Activated T-cell treated with anti-CD3 and anti-CD28 coated beads for 4 hours (primary cell): ENCODE measurements at regions not wholly inside any gene's neighbourhood (a gene's known extent, or its start where the extent isn't known, plus 50 kb on each side); places are given as distances from the start of the nearest gene placed in this dataset.
"Not testable (repeated sequence)": the region's sequence is repeated elsewhere in the genome, so short reads cannot be mapped to it uniquely, and the experiment has no call there.

Experiments used
- DNase-seq: peaks from one replicate; pipeline ENCODE4 v3.0.0-alpha.2; 2020

DNA sequence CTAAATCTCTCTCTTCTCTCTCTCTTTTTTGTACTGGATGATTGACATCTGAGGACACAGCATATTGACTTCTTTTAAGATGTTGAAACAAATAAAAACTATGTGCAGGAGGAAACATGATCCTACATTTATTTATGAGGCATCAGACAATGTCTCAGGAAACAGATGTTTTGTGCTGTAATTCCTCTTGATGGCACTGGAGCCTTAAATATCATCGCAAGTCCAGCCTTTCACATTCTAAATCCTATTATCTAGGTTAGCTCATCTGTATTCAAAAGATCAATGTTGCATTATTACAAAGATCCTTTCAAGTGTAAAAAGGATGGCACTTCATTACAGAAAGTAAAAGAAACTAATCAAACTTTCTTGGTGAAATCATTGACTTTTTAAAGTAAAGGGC, 63.9 kb downstream of the MAT2B start:
- no peak for DNase-seq

DNA sequence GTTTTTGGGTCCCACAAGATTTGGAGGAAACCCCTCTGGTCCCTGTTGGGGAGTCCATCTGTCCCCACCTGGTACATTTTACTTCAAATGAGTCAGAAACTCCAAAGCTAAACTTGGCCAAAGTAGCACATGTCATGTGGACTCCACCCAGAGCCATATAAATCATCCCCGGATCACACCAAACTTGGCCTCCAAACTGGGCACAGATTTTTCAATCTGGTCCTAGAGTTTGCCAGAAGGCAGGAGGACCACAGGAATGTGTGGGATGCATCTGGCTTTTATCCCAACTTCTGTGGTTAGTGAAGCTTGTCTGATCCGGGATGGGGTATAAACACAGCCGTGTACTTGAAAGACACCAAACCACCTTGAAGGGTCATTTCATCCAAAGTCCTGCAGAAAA, 66.3 kb downstream of the MAT2B start:
- DNase-seq: no peak

DNA sequence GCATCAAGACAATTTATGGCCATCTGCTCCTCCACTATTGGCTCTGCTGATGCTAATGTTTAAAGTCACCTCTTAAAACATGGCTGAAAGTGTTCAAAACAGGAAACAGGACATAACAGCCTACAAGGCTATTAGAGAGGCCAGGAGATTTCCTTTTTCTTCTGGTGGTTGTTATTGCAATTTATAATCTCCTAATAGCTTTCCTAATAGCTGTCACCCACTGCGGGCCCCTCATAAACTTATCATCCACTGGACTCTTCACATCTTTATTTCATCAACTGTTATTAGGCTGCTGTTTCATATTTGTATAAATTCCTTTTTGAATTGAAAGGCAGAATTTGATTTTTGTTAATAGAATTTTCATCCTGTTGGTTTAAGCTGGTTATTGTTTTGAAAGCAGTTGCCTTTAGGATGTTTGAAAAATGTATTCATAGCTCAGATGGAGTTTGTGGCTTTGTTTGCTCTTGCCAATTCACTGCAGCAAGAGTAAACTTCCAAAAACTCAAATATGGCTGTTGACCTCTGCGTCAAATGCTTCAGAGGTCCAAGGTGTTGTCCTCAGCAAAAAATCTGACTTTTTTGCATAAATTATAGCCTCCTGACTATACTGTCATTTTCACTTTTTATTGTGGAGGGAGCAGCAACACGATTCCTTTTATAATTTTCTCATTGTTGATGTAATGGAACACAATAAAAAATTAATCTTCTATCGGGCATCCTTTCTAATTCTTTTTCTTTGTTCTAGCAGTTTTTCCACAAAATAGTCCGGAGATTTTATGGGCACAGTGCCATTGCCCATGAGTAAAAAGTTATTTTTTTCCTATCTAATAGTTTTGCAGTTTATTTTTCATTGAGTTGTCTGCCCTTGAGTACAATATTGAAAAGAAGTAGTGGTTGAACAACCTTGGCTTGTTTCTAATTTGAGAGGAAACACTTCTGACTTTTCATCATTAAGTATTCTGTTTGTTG, 69.3 kb downstream of the MAT2B start:
- no peak for DNase-seq

DNA sequence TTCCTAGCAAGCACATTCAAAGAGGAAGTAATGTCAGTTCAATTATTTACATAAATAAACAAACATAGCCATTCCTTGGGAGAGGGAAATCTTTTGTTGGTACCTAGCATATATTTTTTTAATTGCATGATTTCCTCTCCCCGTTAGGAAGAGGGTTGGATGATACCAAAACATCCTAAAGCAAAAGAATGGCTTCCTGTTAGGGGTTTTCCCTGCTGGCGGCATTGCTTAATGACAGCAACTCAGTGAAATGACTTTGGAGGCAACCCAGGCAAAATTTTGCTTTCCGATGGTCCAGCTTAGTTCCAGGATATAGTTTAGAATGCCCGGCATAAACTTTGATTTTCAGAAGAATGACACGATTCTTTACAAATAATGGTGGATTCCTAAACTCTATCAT, 73.2 kb downstream of the MAT2B start:
- DNase-seq: no peak

DNA sequence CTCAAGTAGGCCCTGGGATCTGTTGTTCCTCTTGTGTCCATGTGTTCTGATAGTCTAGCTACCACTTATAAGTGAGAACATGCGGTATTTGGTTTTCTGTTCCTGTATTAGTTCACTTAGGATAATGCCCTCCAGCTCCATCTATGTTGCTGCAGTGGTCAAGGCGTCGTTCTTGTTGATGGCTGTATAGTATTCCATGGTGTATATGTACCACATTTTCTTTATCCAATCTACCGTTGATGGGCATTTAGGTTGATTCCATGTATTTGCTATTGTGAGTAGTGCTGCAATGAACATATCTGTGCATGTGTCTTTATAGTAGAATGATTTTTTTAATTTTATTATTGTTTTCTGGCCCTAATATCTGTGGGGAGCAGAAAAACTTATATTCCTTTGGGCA, 74.3 kb downstream of the MAT2B start:
- no peak for DNase-seq

- DNase-seq: no peak
These were observed 75.1 kb downstream of the MAT2B start for GRCh38 chr5:163580516-163580915.

GRCh38 chr5:163583491-163584153, 78.2 kb downstream of the MAT2B start:
- DNase-seq: not testable (repeated sequence)

- no peak for DNase-seq
These were observed 79.8 kb downstream of the MAT2B start for GRCh38 chr5:163585206-163585605.

DNA sequence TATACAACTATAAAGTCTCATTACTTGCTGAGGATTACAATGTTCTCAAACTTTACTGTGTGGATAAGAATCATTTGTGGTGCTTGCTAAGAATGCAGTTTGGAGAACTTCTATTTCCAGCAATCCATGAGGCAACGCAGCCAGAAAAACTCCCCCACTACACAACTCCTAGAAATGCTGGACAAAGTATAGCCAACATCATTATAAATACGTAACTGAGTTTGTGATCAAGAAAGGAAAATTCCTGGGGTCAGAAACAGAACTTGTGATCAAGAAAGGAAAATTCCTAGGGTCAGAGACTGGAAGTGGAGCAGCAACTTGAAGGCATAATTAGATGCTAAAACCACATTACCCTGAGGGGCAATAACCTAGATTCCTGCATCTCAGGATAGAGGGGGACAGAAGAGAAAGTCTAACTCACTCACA, 81.1 kb downstream of the MAT2B start:
- DNase-seq: no peak

DNA sequence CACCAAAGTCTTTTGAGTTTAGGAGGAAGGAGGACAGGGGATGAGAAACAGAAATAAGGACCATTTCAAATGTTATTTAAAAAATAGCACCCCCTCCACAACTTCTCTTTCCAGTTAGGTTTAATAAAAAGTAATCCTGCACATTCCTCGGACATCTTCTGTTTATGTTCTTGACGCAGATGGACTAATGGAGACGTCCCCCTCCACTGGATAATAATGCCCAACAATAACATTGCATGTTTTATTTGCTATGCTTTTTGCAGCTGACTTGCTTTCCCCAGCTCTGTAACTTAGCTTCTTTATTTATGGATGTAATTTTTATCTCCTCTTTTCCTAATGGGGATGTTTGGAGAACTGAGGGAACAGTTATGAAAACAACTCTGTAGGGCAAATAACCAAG, 89.5 kb downstream of the MAT2B start:
- no peak for DNase-seq

DNA sequence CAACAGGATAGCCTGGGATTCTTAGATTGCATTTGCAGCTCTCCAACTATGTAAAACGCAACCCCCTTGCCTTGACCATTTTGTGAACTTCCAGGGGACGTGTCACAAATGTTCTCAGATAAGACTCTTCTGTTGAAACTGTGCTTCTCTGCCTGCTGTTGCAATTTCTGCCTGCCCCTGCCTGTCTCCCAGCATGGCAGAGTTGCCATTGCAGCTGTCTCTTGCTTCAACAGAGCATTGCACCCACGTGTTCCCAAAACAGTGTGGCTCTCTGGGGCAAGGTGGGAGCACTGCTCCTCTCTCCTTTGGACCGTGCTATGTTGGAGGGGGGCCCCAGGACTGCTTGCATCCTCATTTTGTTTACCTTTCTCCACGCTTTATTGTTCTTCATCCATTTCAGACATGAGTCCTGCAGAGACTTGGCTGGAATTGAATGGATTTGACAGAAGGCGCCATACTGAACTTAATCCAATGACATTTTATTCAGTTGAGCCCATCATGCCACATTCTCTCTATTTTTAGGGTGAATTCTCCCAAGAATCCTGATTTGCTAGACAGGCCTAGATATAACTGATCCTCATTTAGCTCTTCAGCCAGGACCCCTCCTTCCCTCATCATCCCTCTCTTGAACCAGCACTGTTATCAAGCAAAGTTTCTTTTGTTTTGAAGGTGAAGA, 90.7 kb downstream of the MAT2B start:
- DNase-seq: no peak

DNA sequence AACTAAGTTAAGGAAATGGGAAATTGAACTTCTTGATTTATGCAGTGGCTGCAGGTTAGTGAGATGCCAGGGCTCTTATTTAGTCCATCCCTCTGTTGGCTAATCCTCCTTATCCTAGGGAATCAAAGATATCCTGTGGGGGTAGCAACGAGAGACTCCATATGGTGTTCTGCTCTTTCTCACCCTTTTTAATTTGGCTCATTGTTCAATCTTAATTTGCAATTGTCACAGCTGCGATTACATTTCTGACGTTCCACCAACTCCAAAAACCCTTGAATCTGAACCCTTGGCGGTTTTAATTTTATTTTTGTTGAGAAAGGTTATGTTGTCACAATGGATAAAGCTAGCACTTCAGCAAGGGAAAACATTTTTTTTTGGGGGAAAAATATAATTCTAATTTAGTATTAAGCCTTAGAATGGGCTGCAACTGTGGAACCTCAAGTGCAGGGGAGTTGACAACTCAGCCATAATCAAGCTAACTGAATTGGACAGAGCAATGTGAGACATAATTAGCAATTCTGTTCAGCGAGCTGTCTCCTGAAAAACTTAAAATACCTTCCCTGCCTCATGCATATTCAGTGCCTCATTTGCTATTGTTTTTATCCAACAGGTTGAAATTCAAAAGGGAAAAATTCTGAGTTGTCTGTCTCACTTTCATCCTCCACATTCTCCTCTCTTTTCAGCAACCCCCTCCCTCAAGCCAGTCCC, 91.3 kb downstream of the MAT2B start:
- DNase-seq: no peak

- DNase-seq: no peak
These were observed 98.6 kb downstream of the MAT2B start for GRCh38 chr5:163604013-163604412.

DNA sequence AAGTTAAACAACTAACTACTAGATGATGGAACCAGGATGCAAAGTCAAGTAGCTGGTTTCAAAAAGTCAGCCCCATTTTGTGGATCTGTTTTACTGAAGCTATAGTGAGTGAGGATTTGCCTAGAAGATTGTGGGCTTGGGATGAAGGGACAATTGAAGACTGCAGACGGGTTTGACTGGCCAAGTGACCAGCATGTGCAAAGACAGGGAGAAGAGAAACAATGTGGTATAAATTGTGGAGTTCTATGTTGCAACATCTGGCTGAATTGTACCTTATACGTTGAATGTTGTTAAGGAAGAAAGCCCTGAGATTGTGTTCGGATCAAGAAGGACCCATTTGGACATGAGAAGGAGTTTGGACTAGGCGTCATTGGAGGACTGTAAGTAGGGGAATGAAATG, 101.8 kb downstream of the MAT2B start:
- no peak for DNase-seq

- no peak for DNase-seq
These were observed 103.2 kb downstream of the MAT2B start for GRCh38 chr5:163608621-163609020.

DNA sequence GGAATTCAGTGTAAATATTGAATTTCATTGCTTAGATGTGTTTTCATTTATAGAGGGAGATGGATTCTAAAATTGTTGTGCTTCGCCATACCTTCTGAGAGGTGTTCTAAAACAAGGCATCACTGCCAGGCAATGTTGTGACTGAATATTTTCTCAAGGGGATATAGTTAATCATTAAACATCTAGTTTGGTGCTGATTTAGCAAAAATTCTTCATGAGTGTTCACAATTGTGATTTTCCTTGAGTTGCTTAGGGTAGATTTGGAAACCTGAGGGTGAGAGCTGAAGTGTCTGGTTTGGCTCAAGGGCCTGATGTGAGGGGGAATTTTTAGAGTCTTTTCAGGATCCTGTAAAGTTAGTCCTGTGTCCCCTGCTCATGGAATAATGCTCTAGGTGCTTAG, 104.5 kb downstream of the MAT2B start:
- DNase-seq: no peak

- DNase-seq: no peak
These were observed 107.1 kb downstream of the MAT2B start for GRCh38 chr5:163612358-163613149.

DNA sequence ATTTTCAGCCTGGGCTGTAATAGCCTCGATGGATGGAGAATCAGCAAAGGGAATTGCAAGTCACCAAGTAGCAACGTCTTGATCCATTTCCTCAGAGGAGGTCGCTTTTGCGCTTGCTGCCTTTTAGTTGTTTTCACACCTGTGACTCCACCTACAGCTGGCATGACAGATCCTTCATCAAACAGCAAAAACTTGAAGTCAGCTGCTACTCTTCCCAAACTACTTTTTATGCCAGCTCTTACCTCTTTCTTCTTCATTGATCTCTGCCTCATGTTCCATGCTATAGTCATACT, 107.7 kb downstream of the MAT2B start:
- DNase-seq: no peak

- DNase-seq: no peak
These were observed 109.4 kb downstream of the MAT2B start for GRCh38 chr5:163614787-163615186.

GRCh38 chr5:163619273-163619934, 114.0 kb downstream of the MAT2B start:
- DNase-seq: no peak

GRCh38 chr5:163619951-163620350, 114.5 kb downstream of the MAT2B start:
- no peak for DNase-seq

DNA sequence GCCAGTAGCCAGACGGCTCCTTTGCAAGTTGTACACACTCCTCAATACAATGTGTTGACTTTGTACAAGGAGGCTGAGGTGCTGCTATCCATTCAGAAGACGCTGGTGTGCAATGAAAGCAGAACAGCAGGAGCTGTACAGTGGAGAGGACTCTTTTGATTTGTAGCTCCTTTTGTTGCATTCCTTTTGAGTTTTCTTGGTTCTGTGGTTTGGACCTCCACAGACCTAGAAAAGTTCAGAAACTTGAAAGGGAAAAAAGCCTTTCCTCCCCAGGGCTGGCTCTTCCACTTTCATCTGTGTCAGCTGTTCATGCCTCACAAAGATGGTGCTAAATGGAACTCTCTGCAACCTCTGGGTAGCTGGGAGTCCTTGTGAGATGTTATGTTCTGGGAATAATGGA, 117.4 kb downstream of the MAT2B start:
- DNase-seq: no peak
